Common myeloid progenitor, CD34-positive (primary cell): ENCODE measurements at regions not wholly inside any gene's neighbourhood (a gene's known extent, or its start where the extent isn't known, plus 50 kb on each side); places are given as distances from the start of the nearest gene placed in this dataset.
"Not testable (repeated sequence)": the region's sequence is repeated elsewhere in the genome, so short reads cannot be mapped to it uniquely, and the experiment has no call there.

Experiments used
- CTCF ChIA-PET: fragments of 350-600 bp; sonication (Branson Sonifier 250); formaldehyde crosslinking; loops from one replicate; lab custom pipeline; 2021; ENCODE audit warnings: antibody characterized with exemption; lab: Charles Lee
- POLR2A ChIA-PET: fragments of 350-600 bp; sonication (Branson Sonifier 250); formaldehyde crosslinking; loops from one replicate; lab custom pipeline; 2021; ENCODE audit warnings: antibody characterized with exemption; lab: Charles Lee
- DNase-seq, 3 donors: peaks; one replicate each; pipeline versions ENCODE4 v3.0.0 to v3.0.0-alpha.2; 2013
- H3K27ac ChIP-seq, 2 experiments: 1 replicate in 1 of 2; 2 replicates in 1 of 2; pipeline ENCODE4 v1.7.0; 2013; ENCODE audit warnings: inconsistent platforms in 2 of 2, low read length in 2 of 2, mild to moderate bottlenecking in 2 of 2, low read depth in 1 of 2, moderate library complexity in 1 of 2; ENCODE audit not compliant: severe bottlenecking in 2 of 2, insufficient read depth in 1 of 2, poor library complexity in 1 of 2
- H3K27me3 ChIP-seq, 5 experiments: replicated peaks in 2 of 5; 1 replicate in 3 of 5; 2 replicates in 2 of 5; pipeline versions ENCODE4 v1.6.1 to v1.7.0; 2013; ENCODE audit warnings: low read length in 4 of 5, mild to moderate bottlenecking in 2 of 5, moderate library complexity in 2 of 5, inconsistent platforms in 1 of 5; ENCODE audit not compliant: insufficient read depth in 5 of 5, control insufficient read depth in 4 of 5
- H3K36me3 ChIP-seq, 4 experiments: 1 replicate in 2 of 4; 2 replicates in 2 of 4; pipeline versions ENCODE4 v1.6.1 to v1.7.0; 2013; ENCODE audit warnings: low read length in 3 of 4, control low read depth in 1 of 4, mild to moderate bottlenecking in 1 of 4; ENCODE audit not compliant: control insufficient read depth in 4 of 4, insufficient read depth in 4 of 4
- H3K4me1 ChIP-seq, 4 experiments: 1 replicate in 3 of 4; 2 replicates in 1 of 4; pipeline versions ENCODE4 v1.6.1 to v1.7.1; 2013; ENCODE audit warnings: low read length in 3 of 4, mild to moderate bottlenecking in 3 of 4, control low read depth in 1 of 4, inconsistent platforms in 1 of 4, moderate library complexity in 1 of 4; ENCODE audit not compliant: control insufficient read depth in 4 of 4, insufficient read depth in 4 of 4; ENCODE audit errors: control extremely low read depth in 1 of 4
- H3K4me3 ChIP-seq, 7 experiments: 1 replicate in 4 of 7; 2 replicates in 3 of 7; pipeline versions ENCODE4 v1.5.1 to v1.7.0; 2013; ENCODE audit warnings: mild to moderate bottlenecking in 7 of 7, low read length in 6 of 7, moderate library complexity in 6 of 7, inconsistent platforms in 2 of 7, low read depth in 2 of 7, control low read depth in 1 of 7; ENCODE audit not compliant: insufficient read depth in 4 of 7, control insufficient read depth in 1 of 7; ENCODE audit errors: extremely low read depth in 1 of 7
- H3K9me3 ChIP-seq, 5 experiments: 1 replicate in 4 of 5; 2 replicates in 1 of 5; pipeline versions ENCODE4 v1.6.1 to v1.7.1; 2013; ENCODE audit warnings: low read length in 4 of 5, mild to moderate bottlenecking in 2 of 5, inconsistent platforms in 1 of 5, low read depth in 1 of 5, moderate library complexity in 1 of 5; ENCODE audit not compliant: control insufficient read depth in 4 of 5, insufficient read depth in 2 of 5; ENCODE audit errors: control extremely low read depth in 1 of 5
- WGBS: methylation state at CpG from one replicate; pipeline ENCODE4 v1.1.5; 2013; ENCODE audit not compliant: insufficient coverage; 5-methylcytosine and 5-hydroxymethylcytosine counted together

DNA sequence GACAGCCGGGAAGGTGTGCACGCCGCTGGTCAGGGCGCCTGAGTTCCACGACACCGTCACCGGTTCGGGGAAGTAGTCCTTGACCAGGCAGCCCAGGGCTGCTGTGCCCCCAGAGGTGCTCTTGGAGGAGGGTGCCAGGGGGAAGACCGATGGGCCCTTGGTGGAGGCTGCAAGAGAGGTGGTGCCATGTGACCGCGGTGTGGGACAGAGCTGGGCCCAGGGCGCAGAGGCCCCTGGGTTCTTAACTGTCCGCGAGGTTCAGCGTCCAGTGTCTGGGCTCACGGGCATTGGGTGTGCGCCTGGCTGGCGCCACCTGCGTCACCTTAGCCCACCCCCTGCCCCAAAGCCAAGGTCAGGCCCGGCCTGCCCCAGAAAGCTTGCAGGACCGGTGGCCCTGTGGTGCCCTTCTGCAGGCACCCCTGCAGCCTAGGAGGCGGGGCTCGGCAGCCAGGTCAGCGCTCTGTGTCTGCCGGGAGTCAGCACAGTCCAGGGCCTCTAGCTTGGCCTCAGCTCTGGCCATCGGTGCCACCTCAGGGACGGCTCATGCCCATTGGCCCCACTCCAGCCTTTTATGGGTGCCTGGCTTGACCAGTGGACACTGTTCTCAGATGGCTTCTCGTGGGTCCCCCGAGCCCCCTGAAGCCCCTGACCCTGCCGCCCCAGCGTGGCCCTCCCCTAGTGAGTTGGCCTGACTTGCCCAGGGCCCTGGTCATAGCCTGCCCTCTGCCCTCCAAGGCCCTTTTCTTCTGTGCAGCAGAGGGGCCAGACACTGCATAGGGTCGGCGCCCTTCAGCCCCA is 216.7 kb downstream of the TMEM121 start:
- H3K4me3 ChIP-seq, H3K36me3 ChIP-seq, H3K27ac ChIP-seq, H3K9me3 ChIP-seq, CTCF ChIA-PET, DNase-seq, H3K4me1 ChIP-seq, POLR2A ChIA-PET, H3K27me3 ChIP-seq: not testable (repeated sequence)
- WGBS, result 79% methylated on average over 12 of the region's 33 CpGs

- 73% methylated on average over 3 of the region's 10 CpGs for WGBS
- H3K4me1 ChIP-seq, H3K36me3 ChIP-seq, CTCF ChIA-PET, POLR2A ChIA-PET, H3K4me3 ChIP-seq, H3K27me3 ChIP-seq, DNase-seq, H3K9me3 ChIP-seq, H3K27ac ChIP-seq: not testable (repeated sequence)
Observed at GRCh38 chr14:105744213-105744787, 217.9 kb downstream of the TMEM121 start.

DNA sequence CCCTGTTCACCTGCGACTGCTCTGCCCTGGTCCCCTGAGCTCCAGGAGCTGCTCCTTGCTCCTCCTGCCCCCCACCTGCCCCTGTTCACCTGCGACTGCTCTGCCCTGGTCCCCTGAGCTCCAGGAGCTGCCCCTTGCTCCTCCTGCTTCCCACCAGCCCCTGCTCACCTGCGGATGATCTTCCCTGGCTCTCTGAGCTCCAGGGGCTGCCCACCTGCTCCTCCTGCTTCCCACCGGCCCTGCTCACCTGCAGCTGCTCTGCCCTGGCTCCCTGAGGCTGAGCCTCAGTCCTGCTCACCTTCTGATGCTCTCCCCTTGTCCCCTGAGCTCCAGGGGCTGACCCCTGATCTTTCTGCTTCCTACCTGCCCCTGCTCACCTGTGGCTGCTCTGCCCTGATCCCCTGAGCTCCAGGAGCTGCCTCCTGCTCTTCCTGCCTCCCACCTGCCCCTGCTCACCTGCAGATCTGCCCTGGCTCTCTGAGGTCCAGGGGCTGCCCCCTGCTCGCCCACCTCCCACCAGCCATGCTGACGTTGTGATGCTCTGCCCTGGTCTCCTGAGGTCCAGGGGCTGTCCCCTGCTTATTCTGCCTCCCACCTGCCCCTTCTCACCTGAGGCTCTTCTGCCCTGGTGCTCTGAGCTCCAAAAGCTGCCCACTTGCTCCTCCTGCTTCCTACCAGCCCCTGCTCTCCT is 219.2 kb downstream of the TMEM121 start:
- ChIA-PET CTCF (no interaction called here), POLR2A (no interaction called here)
- Histone ChIP-seq H3K27me3 (no peaks in the 10 kb centered on the region), H3K9me3 (no peaks in the 10 kb centered on the region), H3K36me3 (no peaks in the 10 kb centered on the region), H3K27ac (no peak overlapping the region), H3K4me1 (peaks cover 0 to 9% (median under 1%) of the 10 kb centered on the region in 4 experiments), H3K4me3 (no peak overlapping the region)
- 84% methylated on average over 6 of the region's 6 CpGs for WGBS
- no peak for DNase-seq

- no peaks in the 10 kb centered on the region for H3K9me3 ChIP-seq
- H3K27ac ChIP-seq, result no peak overlapping the region
- H3K4me3 ChIP-seq, result no peak overlapping the region
- 100% methylated on average over 5 of the region's 5 CpGs for WGBS
- DNase-seq, result no peak
- ChIA-PET CTCF (no interaction called here), POLR2A (no interaction called here)
- H3K27me3 ChIP-seq, result no peaks in the 10 kb centered on the region
- H3K4me1 ChIP-seq, result peaks cover 0 to 9% (median under 1%) of the 10 kb centered on the region in 4 experiments
- H3K36me3 ChIP-seq, result no peaks in the 10 kb centered on the region
Observed at GRCh38 chr14:105746124-105746514, 219.7 kb downstream of the TMEM121 start.

GRCh38 chr14:105746800-105747502 is 220.6 kb downstream of the TMEM121 start:
- POLR2A ChIA-PET, result not testable (repeated sequence)
- WGBS, result 97% methylated on average over 11 of the region's 16 CpGs

GRCh38 chr14:105747503-105748203 is 221.3 kb downstream of the TMEM121 start:
- H3K27ac ChIP-seq, H3K4me3 ChIP-seq, CTCF ChIA-PET, H3K4me1 ChIP-seq, H3K27me3 ChIP-seq, H3K9me3 ChIP-seq, H3K36me3 ChIP-seq: not testable (repeated sequence)
- 81% methylated on average over 5 of the region's 31 CpGs for WGBS
- POLR2A ChIA-PET, result interaction anchor here (0.6 kb wide), 1 partner anchor 147 kb away, joined by 3 read pairs; no protein-coding TSS in a partner anchor
- DNase-seq, result peak in 2 of 3 donors; percentile 20 to 34

More at GRCh38 chr14:105746800-105747502, 220.6 kb downstream of the TMEM121 start:
- H3K27ac ChIP-seq, H3K4me1 ChIP-seq, H3K27me3 ChIP-seq, DNase-seq, H3K4me3 ChIP-seq, H3K36me3 ChIP-seq, H3K9me3 ChIP-seq, CTCF ChIA-PET: not testable (repeated sequence)
